Posterior cingulate gyrus (tissue), 11 donors: ENCODE measurements at regions not wholly inside any gene's neighbourhood (a gene's known extent, or its start where the extent isn't known, plus 50 kb on each side); places are given as distances from the start of the nearest gene placed in this dataset.
A peak's percentile ranks its signal among the peaks of the same experiment; 100 is the strongest.
"Not testable (repeated sequence)": the region's sequence is repeated elsewhere in the genome, so short reads cannot be mapped to it uniquely, and the experiment has no call there.

Experiments
- DNase-seq, 10 donors: peaks; one replicate each; pipeline versions ENCODE4 v3.0.0 to v3.0.0-alpha.2; 2020 to 2021; ENCODE audit warnings: mixed read lengths in 3 of 10
- intact Hi-C: fragments of 100-400 bp; cut with DNase I; formaldehyde crosslinking; loops from one replicate; pipeline ENCODE4 v1.15.1; 2023

DNA sequence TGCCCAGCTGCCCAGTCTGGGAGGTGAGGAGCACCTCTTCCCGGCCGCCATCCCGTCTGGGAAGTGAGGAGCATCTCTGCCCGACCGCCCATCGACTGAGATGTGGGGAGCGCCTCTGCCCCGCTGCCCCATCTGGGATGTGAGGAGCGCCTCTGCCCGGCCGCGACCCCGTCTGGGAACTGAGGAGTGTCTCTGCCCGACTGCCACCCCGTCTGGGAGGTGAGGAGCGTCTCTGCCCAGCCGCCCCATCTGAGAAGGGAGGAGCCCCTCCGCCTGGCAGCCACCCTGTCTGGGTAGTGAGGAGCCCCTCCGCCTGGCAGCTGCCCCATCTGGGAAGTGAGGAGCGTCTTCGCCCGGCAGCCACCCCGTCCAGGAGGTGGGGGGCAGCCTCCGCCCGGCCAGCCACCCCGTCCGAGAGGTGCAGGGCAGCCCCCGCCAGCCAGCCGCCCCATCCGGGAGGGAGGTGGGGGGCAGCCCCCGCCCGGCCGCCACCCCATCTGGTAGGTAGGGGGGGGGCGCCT, 361.4 kb downstream of the ZBBX start:
- peak in 4 of 10 donors; percentile 26 to 80 (median 67) for DNase-seq
- intact Hi-C loops = not testable (repeated sequence)

GRCh38 chr3:167012691-167013090, 367.4 kb downstream of the ZBBX start:
- no peak for DNase-seq
- intact Hi-C loops = no loop called here

DNA sequence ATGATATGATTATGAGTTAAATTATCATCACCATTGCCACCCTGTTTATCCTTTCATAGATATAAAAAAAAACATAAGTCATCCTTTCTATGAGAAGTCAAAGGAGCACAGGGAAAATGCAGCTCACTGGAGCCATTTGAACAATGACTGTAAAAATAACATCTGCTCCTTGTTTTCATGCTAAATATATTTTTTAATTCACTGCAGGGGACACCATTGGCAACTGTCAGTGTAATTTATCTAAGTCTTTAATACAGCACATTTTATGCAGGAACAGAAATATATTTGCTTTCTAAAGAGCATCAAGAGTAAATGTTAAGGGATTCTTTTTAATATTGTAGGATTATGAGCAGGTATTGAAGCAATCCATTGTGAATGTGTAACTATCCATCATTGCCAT, 371.3 kb downstream of the ZBBX start:
- intact Hi-C loops = no loop called here
- no peak for DNase-seq

GRCh38 chr3:167001374-167001773, 378.7 kb downstream of the ZBBX start:
- intact Hi-C loops = no loop called here
- no peak for DNase-seq

DNA sequence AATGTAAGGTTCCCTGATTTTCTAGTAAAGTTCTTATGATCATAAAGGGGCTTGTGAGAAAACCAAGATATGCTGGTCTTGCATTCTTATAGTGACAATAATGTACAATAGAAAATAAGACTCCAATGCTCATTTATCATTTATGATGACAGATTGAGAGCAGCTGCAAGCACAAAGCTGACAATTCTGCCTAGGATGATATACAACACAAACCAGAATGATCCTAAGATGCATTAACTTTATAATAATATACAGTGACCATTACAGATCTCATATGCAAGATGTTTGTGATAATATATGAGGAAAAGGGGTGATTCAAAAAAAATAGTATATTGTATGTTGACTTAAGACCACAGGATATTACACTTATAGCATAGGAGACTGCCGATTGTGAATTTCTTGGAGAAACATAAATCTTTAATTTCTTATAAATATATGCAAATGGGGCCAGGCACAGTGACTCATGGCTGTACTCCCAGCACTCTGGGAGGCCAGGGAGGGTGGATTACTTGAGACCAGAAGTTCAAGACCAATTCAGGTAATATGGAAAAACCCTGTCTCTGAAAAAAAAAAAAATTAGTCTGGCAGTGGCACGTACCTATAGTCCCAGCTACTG, 387.0 kb downstream of the ZBBX start:
- DNase-seq = no peak
- intact Hi-C loops = no loop called here

DNA sequence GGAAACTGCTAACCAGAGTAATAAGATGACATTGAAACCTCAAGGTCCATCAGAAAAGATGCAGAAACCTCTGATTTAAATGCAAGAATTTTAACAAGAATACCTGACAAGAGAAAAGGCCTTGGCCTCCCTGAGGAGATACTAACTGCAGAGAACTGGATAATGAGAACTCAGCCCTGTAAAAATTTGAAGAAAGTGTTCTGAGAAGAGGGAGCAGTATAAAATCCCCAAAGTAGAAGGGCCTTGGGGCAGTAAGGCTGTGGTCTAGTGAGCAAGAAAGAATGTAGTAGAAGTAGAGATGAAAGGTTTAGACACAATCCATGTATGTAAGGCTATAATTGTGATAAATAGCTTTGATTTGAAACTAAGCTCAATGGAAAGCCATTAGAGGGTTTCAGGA, 394.1 kb downstream of the ZBBX start:
- DNase-seq = no peak
- intact Hi-C loops = no loop called here

- DNase-seq = peak in 2 of 10 donors; percentile 79 to 81
- intact Hi-C loops = not testable (repeated sequence)
Measured at GRCh38 chr3:166975796-166976195, 404.3 kb downstream of the ZBBX start.

DNA sequence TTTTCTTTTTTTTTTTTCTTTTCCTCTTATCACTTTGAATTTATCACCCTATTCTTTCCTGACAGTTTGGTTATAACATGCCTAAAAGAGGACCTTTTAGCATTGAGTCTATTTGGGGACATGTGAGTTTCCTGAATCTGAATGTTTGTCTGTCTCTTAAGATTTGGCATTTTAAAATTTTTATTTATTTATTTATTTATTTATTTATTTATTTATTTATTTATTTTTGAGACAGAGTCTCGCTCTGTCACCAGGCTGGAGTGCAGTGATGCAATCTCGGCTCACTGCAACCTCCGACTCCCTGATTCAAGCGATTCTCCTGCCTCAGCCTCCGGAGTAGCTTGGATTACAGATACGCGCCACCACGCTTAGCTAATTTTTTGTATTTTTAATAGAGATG, 412.4 kb downstream of the ZBBX start:
- DNase-seq, intact Hi-C loops: not testable (repeated sequence)

DNA sequence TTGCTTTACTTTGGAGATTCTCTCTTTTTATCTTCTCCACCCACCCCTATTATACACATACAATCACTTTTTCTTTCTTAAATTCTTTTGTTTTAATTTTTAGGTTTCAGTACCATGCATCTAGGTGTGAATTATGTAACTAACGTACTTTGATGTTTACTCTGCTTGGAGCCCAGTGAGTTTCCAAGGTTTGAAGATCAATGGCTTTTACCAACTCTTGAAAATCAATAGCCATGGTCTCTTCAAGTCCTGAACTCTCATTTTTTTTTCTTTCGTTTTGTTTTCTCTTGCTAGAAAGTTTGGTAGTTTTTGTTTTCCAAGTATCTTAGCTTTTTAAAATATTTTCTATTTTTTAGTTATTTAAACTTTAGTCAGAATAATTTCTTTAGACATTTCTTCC, 417.2 kb downstream of the ZBBX start:
- DNase-seq = no peak
- intact Hi-C loops = no loop called here

GRCh38 chr3:166957121-166957520, 423.0 kb downstream of the ZBBX start:
- peak in 1 of 10 donors; percentile 26 for DNase-seq
- intact Hi-C loops = no loop called here

GRCh38 chr3:166955201-166955939, 424.7 kb downstream of the ZBBX start:
- intact Hi-C loops = no loop called here
- no peak for DNase-seq

GRCh38 chr3:166934879-166935278, 445.2 kb downstream of the ZBBX start:
- intact Hi-C loops = no loop called here
- no peak for DNase-seq

GRCh38 chr3:166917437-166917836, 462.7 kb downstream of the ZBBX start:
- intact Hi-C loops = no loop called here
- no peak for DNase-seq

DNA sequence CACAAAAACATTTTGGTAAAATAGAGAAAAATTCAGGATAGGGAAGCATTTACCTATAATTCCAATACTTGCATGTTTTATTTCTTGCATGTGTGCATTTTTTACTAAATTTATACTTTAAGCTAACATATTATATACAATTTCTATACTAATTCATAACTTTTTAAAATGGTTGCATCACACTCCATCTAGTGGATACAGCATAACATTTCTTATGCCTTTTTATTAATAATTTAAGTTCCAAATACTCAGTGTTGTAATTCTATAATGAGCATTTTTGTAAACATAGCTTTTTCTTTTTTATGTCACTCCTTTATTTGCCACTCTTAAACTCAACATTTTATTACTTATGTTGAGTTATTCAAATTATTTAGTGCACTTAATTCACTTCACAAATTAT, 477.7 kb downstream of the ZBBX start:
- DNase-seq = no peak
- intact Hi-C loops = no loop called here

DNA sequence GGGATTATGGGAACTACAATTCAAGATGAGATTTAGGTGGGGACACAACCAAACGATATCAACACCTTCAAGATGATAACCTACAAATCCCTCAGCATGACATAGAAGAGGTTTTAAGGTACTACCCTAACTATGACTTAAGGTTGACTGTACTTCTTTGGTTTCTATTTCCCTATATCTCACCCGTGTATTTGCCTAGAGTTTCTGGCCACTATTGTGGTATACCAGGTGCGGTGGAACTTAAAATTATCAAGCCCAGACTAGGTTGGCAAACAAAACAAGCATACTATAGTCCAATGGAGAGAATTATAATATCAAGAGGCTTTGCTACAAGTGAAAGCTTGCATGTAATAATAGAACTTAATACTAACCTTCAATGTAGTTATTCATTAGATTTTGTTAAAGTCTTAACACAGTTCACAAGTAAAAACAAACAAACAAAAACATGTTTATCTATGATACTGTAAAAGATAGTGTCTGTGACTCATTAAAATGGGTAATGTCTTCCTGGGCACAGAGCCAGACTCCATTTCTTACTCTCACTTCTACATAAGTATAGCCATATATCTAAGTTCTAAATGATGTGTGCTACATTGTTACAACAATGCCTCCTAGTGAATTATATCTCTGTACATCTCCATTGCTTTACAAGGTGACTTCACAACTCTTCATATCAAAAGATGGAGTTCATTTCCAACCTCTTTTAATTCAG, 479.1 kb downstream of the ZBBX start:
- no peak for DNase-seq
- intact Hi-C loops = no loop called here

DNA sequence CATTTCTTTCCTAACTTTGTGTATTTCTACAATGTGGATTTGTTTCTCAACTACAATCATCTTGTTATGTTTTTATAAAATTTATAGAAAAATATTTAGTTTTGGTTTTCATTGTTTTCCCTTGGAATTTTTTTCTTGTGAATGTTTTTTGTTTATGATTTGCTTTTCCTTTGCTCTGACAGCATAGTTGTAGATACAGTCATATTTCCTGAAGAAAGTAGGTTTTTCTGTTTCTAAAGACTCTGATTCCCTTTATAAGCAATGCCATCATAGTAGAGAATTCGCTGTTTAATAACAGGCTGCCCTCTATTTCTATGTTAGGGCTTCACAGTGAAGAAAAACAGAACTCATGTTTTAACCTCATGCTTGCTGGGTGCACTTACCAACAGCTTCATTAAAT, 482.3 kb downstream of the ZBBX start:
- intact Hi-C loops = no loop called here
- DNase-seq = no peak

GRCh38 chr3:166889241-166889640, 490.9 kb downstream of the ZBBX start:
- intact Hi-C loops = no loop called here
- DNase-seq = no peak

DNA sequence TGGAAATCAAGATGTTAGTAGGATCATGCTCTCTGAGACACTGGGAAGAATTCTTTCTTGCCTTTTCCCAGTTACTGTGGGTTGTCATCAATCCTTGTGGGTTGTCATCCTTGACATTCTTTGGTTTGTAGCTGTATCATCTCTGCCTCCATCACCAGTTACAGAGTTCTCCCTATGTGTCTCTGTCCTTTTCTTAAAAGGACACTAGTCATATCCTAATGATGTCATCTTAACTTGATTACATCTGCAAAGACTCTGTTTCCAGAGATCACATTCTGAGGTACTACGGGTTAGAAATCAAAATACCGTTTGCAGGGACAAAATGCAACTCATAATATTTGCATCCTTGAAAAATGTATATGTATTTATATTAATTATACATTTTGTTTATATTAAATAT, 500.4 kb downstream of the ZBBX start:
- no peak for DNase-seq
- intact Hi-C loops = no loop called here

DNA sequence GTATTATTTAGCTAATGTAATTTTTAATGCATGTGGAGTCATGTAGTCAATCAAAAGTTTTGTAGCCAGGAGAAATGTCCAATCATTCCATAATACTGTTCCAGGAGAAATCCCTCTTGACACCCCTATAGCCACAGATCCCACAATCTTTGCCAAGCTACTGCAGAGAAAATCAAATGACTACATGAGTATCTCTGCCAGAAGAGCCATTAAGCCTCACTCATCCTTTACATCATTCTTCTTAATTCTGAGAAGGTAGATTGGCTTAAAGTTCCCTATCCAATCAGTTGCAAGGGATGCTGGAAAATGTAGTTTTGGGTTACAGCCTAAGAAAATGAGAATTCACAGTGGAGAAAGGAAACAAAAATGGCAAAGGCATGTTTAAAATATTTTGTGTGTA, 502.1 kb downstream of the ZBBX start:
- DNase-seq = no peak
- intact Hi-C loops = no loop called here

GRCh38 chr3:166864473-166865467, 515.3 kb downstream of the ZBBX start:
- intact Hi-C loops = no loop called here
- peak in 1 of 10 donors; percentile 69 for DNase-seq
